ENCODE measurements at regions not wholly inside any gene's neighbourhood (a gene's known extent, or its start where the extent isn't known, plus 50 kb on each side); places are given as distances from the start of the nearest gene placed in this dataset.

DNA sequence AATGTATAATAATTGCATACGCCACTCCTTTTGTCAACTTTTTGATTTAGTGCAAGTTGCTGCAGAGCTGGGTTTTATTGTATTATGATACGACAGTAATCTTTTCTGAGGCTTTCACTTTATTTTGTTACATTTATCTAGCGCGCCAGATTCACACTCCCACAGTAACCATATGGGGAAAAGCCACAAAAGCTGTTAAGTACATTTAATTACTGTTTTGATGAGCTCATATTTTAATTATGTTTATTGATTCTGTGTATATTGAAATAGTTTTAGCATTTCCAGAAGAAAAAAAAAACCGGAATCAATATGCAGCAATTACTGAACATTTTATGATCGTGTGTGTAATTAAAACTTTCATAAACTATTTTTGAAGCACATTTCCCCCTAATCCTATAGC lies 118.5 kb downstream of the RAB11FIP2 start:
- DNase-seq, result no peak
- in situ Hi-C loops (cut with MboI; ENCODE audit: low pct_unique_long_range_greater_than_20kb, low sequenced_read_pairs), result no loop called here

GRCh38 chr10:117928741-117929140 lies 118.0 kb downstream of the RAB11FIP2 start:
- in situ Hi-C loops (cut with MboI; ENCODE audit: low pct_unique_long_range_greater_than_20kb, low sequenced_read_pairs), result no loop called here
- DNase-seq, result no peak

GRCh38 chr10:117929327-117930067 lies 117.2 kb downstream of the RAB11FIP2 start:
- no peak for DNase-seq
- in situ Hi-C loops (cut with MboI; ENCODE audit: low pct_unique_long_range_greater_than_20kb, low sequenced_read_pairs), result no loop called here

GRCh38 chr10:117931078-117931477 lies 115.7 kb downstream of the RAB11FIP2 start:
- in situ Hi-C loops (cut with MboI; ENCODE audit: low pct_unique_long_range_greater_than_20kb, low sequenced_read_pairs), result no loop called here

GRCh38 chr10:117933036-117933435 lies 113.7 kb downstream of the RAB11FIP2 start:
- no peak for DNase-seq
- in situ Hi-C loops (cut with MboI; ENCODE audit: low pct_unique_long_range_greater_than_20kb, low sequenced_read_pairs), result no loop called here

More at GRCh38 chr10:117931078-117931477, 115.7 kb downstream of the RAB11FIP2 start:
- DNase-seq, result no peak

- in situ Hi-C loops (cut with MboI; ENCODE audit: low pct_unique_long_range_greater_than_20kb, low sequenced_read_pairs), result no loop called here
- DNase-seq, result no peak
These were observed 112.3 kb downstream of the RAB11FIP2 start for GRCh38 chr10:117934477-117934876.

GRCh38 chr10:117936141-117936540 lies 110.6 kb downstream of the RAB11FIP2 start:
- no peak for DNase-seq
- in situ Hi-C loops (cut with MboI; ENCODE audit: low pct_unique_long_range_greater_than_20kb, low sequenced_read_pairs), result no loop called here

DNA sequence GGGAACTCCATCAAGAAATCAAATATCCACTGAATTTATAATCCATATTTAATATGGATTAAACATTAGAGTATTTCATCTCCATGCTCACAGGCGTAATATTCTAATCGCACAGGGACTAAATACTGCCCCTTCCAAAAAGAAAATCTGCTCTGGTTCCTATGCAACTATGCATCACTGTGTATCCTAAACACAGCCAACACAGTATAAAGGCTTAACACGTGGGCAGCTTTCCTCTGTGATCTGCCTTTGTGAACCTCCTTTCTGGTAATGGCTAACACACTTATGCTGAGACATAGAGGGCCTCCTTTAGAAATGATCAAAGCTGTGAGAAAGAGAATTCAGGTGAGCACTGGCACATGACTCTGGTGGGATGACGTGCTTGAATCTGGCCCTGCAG lies 110.2 kb downstream of the RAB11FIP2 start:
- in situ Hi-C loops (cut with MboI; ENCODE audit: low pct_unique_long_range_greater_than_20kb, low sequenced_read_pairs), result no loop called here
- no peak for DNase-seq

DNA sequence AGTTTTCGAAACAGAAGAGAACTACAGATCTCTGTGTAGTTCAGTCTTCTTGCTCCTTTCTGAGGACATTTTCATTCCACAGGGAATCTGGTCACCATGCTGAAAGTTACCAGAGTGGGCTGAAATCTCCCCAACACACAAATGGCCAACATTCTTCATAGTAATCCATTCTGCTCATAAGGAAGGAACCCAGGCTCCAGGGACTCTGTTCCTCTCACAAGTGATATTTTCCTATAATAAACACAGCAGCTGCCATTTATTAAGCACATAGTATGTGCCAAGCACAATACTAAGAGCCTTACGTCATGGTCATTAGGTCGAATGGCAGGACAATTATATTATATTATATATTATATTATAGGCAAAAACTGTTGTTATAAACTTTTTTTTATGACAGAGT lies 109.8 kb downstream of the RAB11FIP2 start:
- in situ Hi-C loops (cut with MboI; ENCODE audit: low pct_unique_long_range_greater_than_20kb, low sequenced_read_pairs), result no loop called here
- no peak for DNase-seq

DNA sequence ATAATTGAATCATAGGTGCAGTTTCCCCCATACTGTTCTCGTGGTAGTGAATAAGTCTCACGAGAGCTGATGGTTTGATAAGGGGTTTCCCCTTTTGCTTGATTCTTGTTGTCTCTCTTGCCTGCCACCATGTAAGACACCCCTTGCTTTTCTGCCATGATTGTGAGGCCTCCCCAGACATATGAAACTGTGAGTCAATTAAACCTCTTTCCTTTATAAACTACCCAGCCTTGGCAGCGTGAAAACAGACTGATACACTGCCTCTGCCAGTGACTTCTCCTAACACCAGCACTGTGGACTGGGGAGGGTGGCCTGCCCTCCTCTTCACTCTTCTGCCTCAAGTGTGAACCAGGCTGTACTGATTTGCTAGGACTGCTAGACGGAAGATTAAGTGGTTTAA lies 108.6 kb downstream of the RAB11FIP2 start:
- in situ Hi-C loops (cut with MboI; ENCODE audit: low pct_unique_long_range_greater_than_20kb, low sequenced_read_pairs), result no loop called here
- DNase-seq, result no peak

DNA sequence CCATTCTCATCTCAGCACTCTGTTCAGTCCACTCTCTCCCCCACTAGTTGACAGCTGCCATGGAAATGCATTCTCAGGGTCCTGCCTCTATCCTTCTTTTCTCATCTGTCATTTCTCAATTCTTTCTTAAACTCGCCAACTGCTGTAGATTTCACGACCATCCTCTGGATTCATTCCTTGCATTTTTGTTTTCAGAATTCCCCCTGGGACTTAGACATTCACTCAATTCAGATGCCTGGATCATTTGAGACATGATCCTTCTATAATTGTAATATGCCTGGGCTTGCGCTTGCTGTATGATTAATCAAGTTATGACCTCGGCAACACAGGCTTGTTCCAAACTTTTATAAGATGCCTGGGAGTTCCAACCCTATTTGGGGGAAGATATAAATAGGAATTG lies 104.5 kb downstream of the RAB11FIP2 start:
- DNase-seq, result no peak
- in situ Hi-C loops (cut with MboI; ENCODE audit: low pct_unique_long_range_greater_than_20kb, low sequenced_read_pairs), result no loop called here

- no peak for DNase-seq
- in situ Hi-C loops (cut with MboI; ENCODE audit: low pct_unique_long_range_greater_than_20kb, low sequenced_read_pairs), result no loop called here
These were observed 101.9 kb downstream of the RAB11FIP2 start for GRCh38 chr10:117944676-117945447.

- in situ Hi-C loops (cut with MboI; ENCODE audit: low pct_unique_long_range_greater_than_20kb, low sequenced_read_pairs), result no loop called here
- no peak for DNase-seq
These were observed 101.1 kb downstream of the RAB11FIP2 start for GRCh38 chr10:117945651-117946050.

- in situ Hi-C loops (cut with MboI; ENCODE audit: low pct_unique_long_range_greater_than_20kb, low sequenced_read_pairs), result no loop called here
- peak; percentile 14 for DNase-seq
These were observed 100.1 kb downstream of the RAB11FIP2 start for GRCh38 chr10:117946525-117947070.

DNA sequence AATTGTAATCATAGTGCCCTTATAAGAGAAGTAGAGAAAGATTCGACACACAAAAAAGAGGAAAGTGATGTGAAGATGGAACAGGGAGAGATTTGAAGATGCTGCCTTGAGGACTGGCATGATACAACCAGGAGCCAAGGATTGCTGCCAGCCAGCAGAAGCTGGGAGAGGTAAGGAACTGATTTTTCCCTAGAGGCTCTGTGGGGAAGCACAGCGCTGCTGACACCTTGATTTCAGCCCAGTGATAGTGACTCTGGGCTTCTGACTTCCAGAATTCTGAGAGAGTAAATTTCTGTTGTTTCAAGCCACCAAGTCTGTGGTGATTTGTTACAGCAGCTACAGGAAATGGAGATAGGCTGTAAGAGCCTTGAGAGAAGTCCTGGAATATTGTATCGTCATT lies 98.2 kb downstream of the RAB11FIP2 start:
- DNase-seq, result no peak
- in situ Hi-C loops (cut with MboI; ENCODE audit: low pct_unique_long_range_greater_than_20kb, low sequenced_read_pairs), result no loop called here

DNA sequence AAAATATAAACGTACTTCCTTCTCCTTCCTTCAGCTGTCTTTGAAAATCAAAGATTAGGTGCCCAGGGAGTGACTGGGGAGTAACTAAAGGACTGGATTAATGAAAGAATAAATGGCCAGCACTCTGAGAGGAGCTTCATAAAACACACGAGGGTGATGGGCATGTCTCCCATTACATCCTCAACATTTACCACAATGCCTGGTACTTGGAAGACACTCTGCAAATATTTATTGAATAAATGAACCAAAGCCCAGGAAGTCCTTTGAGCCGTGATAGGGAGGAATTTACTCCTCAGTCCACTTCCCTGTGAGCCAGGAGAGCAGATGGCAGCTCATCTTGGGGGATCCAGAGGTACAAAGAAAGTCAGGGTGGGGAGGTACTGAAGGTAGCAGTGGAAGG lies 96.3 kb downstream of the RAB11FIP2 start:
- in situ Hi-C loops (cut with MboI; ENCODE audit: low pct_unique_long_range_greater_than_20kb, low sequenced_read_pairs), result no loop called here
- DNase-seq, result no peak

All from KBM-7 (cell line).